HepG2 (cell line): ENCODE measurements at regions not wholly inside any gene's neighbourhood (a gene's known extent, or its start where the extent isn't known, plus 50 kb on each side); places are given as distances from the start of the nearest gene placed in this dataset.
A peak's percentile ranks its signal among the peaks of the same experiment; 100 is the strongest.

Experiments used
- FOSL2 ChIP-seq: sonication (generic); formaldehyde crosslinking; IDR thresholded peaks from 2 replicates; pipeline ENCODE4 v1.4.0; 2020; ENCODE audit warnings: missing genetic modification reagents
- HMGA1 ChIP-seq: sonication (generic); formaldehyde crosslinking; conservative IDR thresholded peaks from 2 replicates; pipeline ENCODE4 v1.4.0; 2020; ENCODE audit warnings: missing genetic modification reagents
- IRF2 ChIP-seq: IDR thresholded peaks from 2 replicates; pipeline ENCODE4 v1.6.1; 2018; ENCODE audit warnings: missing genetic modification reagents, missing compliant biosample characterization
- KAT7 ChIP-seq: IDR thresholded peaks from 2 replicates; pipeline ENCODE4 v1.6.1; 2018; ENCODE audit warnings: borderline replicate concordance, missing compliant biosample characterization
- PCBP1 ChIP-seq: fragments of 200-400 bp; formaldehyde crosslinking; IDR thresholded peaks from 2 replicates; pipeline ENCODE4 v1.6.1; 2017; ENCODE audit warnings: mild to moderate bottlenecking, low read depth, low read length, borderline replicate concordance
- POLR2A ChIP-seq, 2 experiments: IDR thresholded peaks; 2 replicates each; pipeline ENCODE4 v1.6.1; 2011; ENCODE audit warnings: low read depth in 2 of 2, low read length in 2 of 2, mild to moderate bottlenecking in 1 of 2, moderate library complexity in 1 of 2; ENCODE audit not compliant: insufficient read depth in 1 of 2
- ZNF292 ChIP-seq: sonication (generic); formaldehyde crosslinking; IDR thresholded peaks from 2 replicates; pipeline ENCODE4 v1.8.1; 2022; ENCODE audit warnings: mild to moderate bottlenecking, low read depth, missing genetic modification reagents, borderline replicate concordance
- ZNF382 ChIP-seq: sonication (generic); formaldehyde crosslinking; IDR thresholded peaks from 2 replicates; pipeline ENCODE4 v1.5.0; 2020; ENCODE audit warnings: missing genetic modification reagents, mild to moderate bottlenecking, borderline replicate concordance
- ZNF615 ChIP-seq: sonication (generic); formaldehyde crosslinking; IDR thresholded peaks from 2 replicates; pipeline ENCODE4 v1.5.0; 2020; ENCODE audit warnings: mild to moderate bottlenecking, missing genetic modification reagents, borderline replicate concordance
- ZNF747 ChIP-seq: sonication (generic); formaldehyde crosslinking; IDR thresholded peaks from 2 replicates; pipeline ENCODE4 v1.8.1; 2023; ENCODE audit warnings: missing genetic modification reagents, mild to moderate bottlenecking, borderline replicate concordance
- ZNF75D ChIP-seq: sonication (generic); formaldehyde crosslinking; IDR thresholded peaks from 2 replicates; pipeline ENCODE4 v1.8.1; 2023; ENCODE audit warnings: missing genetic modification reagents, mild to moderate bottlenecking, borderline replicate concordance
- ZNF776 ChIP-seq: sonication (generic); formaldehyde crosslinking; IDR thresholded peaks from 2 replicates; pipeline ENCODE4 v1.4.0; 2020; ENCODE audit warnings: mild to moderate bottlenecking, missing genetic modification reagents
- TF ChIP-seq, protein P1 (sequence below): sonication (generic); formaldehyde crosslinking; IDR thresholded peaks from 2 replicates; pipeline ENCODE4 v1.9.0; 2021; ENCODE audit warnings: mild to moderate bottlenecking, missing genetic modification reagents
- TF ChIP-seq, protein P2 (sequence below): sonication (generic); formaldehyde crosslinking; IDR thresholded peaks from 2 replicates; pipeline ENCODE4 v1.4.0; 2020; ENCODE audit warnings: low read depth, missing genetic modification reagents
- TF ChIP-seq, protein P3 (sequence below): sonication (generic); formaldehyde crosslinking; conservative IDR thresholded peaks from 2 replicates; pipeline ENCODE4 v1.8.0; 2022; ENCODE audit warnings: missing genetic modification reagents
- TF ChIP-seq, protein P4 (sequence below): sonication (generic); formaldehyde crosslinking; IDR thresholded peaks from 2 replicates; pipeline ENCODE4 v1.4.0; 2020; ENCODE audit warnings: low read depth, mild to moderate bottlenecking, missing genetic modification reagents

DNA sequence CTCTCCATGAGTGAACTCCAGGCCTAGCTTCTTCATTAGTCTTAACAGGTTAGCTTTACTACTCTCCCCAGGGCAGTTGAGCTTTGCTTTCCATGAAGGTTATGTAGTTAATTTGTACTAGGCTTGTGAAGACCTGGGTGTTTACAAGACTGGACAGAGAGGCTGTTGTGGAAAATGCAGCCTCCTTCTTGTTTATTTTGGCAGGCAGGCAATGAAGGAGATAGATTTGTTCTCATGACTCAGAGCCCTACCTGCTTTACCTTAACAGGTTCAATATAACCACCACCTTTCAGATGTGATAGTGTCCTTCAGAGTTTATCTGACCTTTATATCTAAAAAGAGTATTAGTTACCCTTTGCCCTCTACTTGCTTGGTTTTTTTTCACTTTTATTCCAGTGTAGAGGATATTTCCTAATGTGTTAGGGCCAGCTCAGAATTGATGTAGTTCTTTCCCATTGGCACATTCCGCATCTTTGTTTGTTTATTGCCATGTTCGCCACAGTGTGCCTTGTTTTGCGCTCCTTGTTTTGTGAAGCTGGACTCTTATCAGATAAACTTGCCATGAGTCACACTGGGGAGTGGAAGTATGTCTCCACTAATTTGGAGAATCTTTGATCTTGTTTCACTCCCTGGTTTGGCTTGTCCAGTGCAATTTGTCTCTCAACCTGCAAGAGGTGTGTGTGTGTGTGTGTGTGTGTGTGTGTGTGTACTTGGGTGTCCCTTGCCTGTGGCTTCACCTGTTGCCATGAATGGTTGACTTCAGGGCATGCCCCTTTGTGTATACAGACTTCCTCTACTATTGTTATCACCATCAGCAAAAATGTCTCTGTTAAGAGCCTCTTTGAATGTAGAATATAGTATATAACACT, 87.4 kb upstream of the MACF1 start (continued):
- TF ChIP-seq, protein P1, sequence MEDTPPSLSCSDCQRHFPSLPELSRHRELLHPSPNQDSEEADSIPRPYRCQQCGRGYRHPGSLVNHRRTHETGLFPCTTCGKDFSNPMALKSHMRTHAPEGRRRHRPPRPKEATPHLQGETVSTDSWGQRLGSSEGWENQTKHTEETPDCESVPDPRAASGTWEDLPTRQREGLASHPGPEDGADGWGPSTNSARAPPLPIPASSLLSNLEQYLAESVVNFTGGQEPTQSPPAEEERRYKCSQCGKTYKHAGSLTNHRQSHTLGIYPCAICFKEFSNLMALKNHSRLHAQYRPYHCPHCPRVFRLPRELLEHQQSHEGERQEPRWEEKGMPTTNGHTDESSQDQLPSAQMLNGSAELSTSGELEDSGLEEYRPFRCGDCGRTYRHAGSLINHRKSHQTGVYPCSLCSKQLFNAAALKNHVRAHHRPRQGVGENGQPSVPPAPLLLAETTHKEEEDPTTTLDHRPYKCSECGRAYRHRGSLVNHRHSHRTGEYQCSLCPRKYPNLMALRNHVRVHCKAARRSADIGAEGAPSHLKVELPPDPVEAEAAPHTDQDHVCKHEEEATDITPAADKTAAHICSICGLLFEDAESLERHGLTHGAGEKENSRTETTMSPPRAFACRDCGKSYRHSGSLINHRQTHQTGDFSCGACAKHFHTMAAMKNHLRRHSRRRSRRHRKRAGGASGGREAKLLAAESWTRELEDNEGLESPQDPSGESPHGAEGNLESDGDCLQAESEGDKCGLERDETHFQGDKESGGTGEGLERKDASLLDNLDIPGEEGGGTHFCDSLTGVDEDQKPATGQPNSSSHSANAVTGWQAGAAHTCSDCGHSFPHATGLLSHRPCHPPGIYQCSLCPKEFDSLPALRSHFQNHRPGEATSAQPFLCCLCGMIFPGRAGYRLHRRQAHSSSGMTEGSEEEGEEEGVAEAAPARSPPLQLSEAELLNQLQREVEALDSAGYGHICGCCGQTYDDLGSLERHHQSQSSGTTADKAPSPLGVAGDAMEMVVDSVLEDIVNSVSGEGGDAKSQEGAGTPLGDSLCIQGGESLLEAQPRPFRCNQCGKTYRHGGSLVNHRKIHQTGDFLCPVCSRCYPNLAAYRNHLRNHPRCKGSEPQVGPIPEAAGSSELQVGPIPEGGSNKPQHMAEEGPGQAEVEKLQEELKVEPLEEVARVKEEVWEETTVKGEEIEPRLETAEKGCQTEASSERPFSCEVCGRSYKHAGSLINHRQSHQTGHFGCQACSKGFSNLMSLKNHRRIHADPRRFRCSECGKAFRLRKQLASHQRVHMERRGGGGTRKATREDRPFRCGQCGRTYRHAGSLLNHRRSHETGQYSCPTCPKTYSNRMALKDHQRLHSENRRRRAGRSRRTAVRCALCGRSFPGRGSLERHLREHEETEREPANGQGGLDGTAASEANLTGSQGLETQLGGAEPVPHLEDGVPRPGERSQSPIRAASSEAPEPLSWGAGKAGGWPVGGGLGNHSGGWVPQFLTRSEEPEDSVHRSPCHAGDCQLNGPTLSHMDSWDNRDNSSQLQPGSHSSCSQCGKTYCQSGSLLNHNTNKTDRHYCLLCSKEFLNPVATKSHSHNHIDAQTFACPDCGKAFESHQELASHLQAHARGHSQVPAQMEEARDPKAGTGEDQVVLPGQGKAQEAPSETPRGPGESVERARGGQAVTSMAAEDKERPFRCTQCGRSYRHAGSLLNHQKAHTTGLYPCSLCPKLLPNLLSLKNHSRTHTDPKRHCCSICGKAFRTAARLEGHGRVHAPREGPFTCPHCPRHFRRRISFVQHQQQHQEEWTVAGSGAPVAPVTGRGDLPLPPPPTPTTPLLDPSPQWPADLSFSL (CRISPR knock-in tag) = peak; percentile 79
- no peak for TF ChIP-seq IRF2 (CRISPR knock-in tag)
- TF ChIP-seq, protein P2, sequence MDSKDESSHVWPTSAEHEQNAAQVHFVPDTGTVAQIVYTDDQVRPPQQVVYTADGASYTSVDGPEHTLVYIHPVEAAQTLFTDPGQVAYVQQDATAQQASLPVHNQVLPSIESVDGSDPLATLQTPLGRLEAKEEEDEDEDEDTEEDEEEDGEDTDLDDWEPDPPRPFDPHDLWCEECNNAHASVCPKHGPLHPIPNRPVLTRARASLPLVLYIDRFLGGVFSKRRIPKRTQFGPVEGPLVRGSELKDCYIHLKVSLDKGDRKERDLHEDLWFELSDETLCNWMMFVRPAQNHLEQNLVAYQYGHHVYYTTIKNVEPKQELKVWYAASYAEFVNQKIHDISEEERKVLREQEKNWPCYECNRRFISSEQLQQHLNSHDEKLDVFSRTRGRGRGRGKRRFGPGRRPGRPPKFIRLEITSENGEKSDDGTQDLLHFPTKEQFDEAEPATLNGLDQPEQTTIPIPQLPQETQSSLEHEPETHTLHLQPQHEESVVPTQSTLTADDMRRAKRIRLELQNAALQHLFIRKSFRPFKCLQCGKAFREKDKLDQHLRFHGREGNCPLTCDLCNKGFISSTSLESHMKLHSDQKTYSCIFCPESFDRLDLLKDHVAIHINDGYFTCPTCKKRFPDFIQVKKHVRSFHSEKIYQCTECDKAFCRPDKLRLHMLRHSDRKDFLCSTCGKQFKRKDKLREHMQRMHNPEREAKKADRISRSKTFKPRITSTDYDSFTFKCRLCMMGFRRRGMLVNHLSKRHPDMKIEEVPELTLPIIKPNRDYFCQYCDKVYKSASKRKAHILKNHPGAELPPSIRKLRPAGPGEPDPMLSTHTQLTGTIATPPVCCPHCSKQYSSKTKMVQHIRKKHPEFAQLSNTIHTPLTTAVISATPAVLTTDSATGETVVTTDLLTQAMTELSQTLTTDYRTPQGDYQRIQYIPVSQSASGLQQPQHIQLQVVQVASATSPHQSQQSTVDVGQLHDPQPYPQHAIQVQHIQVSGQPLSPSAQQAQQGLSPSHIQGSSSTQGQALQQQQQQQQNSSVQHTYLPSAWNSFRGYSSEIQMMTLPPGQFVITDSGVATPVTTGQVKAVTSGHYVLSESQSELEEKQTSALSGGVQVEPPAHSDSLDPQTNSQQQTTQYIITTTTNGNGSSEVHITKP (CRISPR knock-in tag) = no peak
- no peak for TF ChIP-seq ZNF292 (CRISPR knock-in tag)
- no peak for TF ChIP-seq ZNF382 (CRISPR knock-in tag)
- TF ChIP-seq POLR2A (IDR thresholded peaks at IDR 0.05; ENCODE audit: insufficient read depth in 1 of 2, low read depth in 2 of 2, low read length in 2 of 2) = no peak
- no peak for TF ChIP-seq HMGA1
- TF ChIP-seq FOSL2 (CRISPR knock-in tag) = peak; percentile 93
- no peak for TF ChIP-seq KAT7 (CRISPR knock-in tag)
- TF ChIP-seq ZNF615 (CRISPR knock-in tag) = no peak
- no peak for TF ChIP-seq ZNF747 (CRISPR knock-in tag)
- TF ChIP-seq, protein P3, sequence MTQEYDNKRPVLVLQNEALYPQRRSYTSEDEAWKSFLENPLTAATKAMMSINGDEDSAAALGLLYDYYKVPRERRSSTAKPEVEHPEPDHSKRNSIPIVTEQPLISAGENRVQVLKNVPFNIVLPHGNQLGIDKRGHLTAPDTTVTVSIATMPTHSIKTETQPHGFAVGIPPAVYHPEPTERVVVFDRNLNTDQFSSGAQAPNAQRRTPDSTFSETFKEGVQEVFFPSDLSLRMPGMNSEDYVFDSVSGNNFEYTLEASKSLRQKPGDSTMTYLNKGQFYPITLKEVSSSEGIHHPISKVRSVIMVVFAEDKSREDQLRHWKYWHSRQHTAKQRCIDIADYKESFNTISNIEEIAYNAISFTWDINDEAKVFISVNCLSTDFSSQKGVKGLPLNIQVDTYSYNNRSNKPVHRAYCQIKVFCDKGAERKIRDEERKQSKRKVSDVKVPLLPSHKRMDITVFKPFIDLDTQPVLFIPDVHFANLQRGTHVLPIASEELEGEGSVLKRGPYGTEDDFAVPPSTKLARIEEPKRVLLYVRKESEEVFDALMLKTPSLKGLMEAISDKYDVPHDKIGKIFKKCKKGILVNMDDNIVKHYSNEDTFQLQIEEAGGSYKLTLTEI (CRISPR knock-in tag) = no peak
- no peak for TF ChIP-seq ZNF75D (CRISPR knock-in tag)
- TF ChIP-seq PCBP1 = no peak
- no peak for TF ChIP-seq ZNF776 (CRISPR knock-in tag)
- TF ChIP-seq, protein P4, sequence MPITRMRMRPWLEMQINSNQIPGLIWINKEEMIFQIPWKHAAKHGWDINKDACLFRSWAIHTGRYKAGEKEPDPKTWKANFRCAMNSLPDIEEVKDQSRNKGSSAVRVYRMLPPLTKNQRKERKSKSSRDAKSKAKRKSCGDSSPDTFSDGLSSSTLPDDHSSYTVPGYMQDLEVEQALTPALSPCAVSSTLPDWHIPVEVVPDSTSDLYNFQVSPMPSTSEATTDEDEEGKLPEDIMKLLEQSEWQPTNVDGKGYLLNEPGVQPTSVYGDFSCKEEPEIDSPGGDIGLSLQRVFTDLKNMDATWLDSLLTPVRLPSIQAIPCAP = no peak
